GM12875 (cell line): ENCODE measurements at regions not wholly inside any gene's neighbourhood (a gene's known extent, or its start where the extent isn't known, plus 50 kb on each side); places are given as distances from the start of the nearest gene placed in this dataset.
"Not testable (repeated sequence)": the region's sequence is repeated elsewhere in the genome, so short reads cannot be mapped to it uniquely, and the experiment has no call there.

Source experiments
- H3K4me3 ChIP-seq: one replicate; pipeline ENCODE4 v1.5.1; 2011; ENCODE audit warnings: low read depth, low read length, control low read depth
- TF ChIP-seq, protein P1 (sequence below): IDR thresholded peaks from 2 replicates; pipeline ENCODE4 v1.5.1; 2011; ENCODE audit warnings: low read depth, mild to moderate bottlenecking, control low read depth, inconsistent platforms, low read length, moderate library complexity, borderline replicate concordance; ENCODE audit not compliant: insufficient read depth

DNA sequence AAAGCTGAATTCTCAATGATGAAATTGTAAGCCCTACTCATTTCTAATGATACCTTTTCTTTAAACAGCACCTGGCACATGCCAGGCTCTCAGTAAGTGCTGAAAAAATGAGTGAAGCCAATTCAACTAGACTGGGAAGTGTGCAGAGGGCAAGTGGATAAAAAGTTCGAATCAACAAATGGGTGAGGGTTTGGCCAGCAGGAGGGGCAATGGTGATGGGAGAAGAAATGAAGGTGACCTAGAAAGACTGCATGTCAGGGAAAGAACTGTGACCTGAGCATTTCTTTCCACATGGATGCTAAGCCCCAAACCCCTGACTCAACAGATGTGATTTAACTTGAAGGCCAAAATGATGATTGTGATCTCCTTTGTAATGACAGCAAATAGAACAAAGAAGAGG lies 54.6 kb downstream of the DKK1 start:
- H3K4me3 ChIP-seq = no peak overlapping the region
- TF ChIP-seq, protein P1, sequence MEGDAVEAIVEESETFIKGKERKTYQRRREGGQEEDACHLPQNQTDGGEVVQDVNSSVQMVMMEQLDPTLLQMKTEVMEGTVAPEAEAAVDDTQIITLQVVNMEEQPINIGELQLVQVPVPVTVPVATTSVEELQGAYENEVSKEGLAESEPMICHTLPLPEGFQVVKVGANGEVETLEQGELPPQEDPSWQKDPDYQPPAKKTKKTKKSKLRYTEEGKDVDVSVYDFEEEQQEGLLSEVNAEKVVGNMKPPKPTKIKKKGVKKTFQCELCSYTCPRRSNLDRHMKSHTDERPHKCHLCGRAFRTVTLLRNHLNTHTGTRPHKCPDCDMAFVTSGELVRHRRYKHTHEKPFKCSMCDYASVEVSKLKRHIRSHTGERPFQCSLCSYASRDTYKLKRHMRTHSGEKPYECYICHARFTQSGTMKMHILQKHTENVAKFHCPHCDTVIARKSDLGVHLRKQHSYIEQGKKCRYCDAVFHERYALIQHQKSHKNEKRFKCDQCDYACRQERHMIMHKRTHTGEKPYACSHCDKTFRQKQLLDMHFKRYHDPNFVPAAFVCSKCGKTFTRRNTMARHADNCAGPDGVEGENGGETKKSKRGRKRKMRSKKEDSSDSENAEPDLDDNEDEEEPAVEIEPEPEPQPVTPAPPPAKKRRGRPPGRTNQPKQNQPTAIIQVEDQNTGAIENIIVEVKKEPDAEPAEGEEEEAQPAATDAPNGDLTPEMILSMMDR = no peak

DNA sequence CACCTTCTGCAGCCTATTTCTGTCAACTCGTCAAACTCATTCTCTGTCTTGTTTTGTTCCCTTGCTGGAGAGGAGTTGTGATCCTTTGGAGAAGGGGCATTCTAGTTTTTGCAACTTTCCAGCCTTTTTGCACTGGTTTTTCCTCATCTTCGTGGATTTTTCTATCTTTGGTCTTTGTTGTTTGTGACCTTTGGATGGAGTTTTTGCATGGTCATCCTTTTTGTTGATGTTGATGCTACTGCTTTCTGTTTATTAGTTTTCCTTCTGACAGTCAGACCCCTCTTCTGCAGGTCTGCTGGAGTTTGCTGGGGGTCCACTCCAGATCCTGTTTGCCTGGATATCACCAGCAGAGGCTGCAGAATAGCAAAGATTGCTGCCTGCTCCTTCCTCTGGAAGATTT lies 60.1 kb downstream of the DKK1 start:
- not testable (repeated sequence) for H3K4me3 ChIP-seq

- no peak overlapping the region for H3K4me3 ChIP-seq
- TF ChIP-seq, protein P1 = no peak
These were observed 62.7 kb downstream of the DKK1 start for GRCh38 chr10:52376694-52377354.

- no peak overlapping the region for H3K4me3 ChIP-seq
- TF ChIP-seq, protein P1 = no peak
These were observed 64.0 kb downstream of the DKK1 start for GRCh38 chr10:52378124-52378523.

- TF ChIP-seq, protein P1 = no peak
- H3K4me3 ChIP-seq = no peak overlapping the region
These were observed 65.2 kb downstream of the DKK1 start for GRCh38 chr10:52379287-52379686.

GRCh38 chr10:52383088-52383487 lies 69.0 kb downstream of the DKK1 start:
- TF ChIP-seq, protein P1 = no peak
- no peak overlapping the region for H3K4me3 ChIP-seq

GRCh38 chr10:52387744-52388143 lies 73.7 kb downstream of the DKK1 start:
- no peak overlapping the region for H3K4me3 ChIP-seq
- TF ChIP-seq, protein P1 = no peak
